ENCODE measurements at regions not wholly inside any gene's neighbourhood (a gene's known extent, or its start where the extent isn't known, plus 50 kb on each side); places are given as distances from the start of the nearest gene placed in this dataset.

DNA sequence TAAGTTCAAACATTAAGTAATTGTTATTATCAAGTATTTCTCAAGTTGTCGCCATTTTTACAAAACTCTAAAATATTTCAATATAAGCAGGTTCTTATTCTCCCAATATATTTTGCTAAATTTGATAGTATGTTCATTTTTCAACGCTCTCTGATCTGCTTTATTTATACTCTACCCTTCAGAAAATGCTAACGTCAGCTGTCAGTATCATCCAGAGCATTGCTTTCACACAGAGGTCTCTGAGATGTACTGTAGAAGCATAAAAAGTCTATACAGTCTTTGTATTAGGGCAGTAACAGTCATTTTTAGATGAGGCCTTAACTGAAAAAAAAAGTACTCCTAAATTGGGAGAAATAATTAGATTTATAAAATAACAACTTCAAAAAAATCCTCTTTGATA lies 533.1 kb upstream of the LRFN5 start:
- H3K4me3 ChIP-seq (ENCODE audit: low read depth, low read length): no peak overlapping the region
- no peak for DNase-seq (ENCODE audit: low read depth)
- TF ChIP-seq, protein P1, sequence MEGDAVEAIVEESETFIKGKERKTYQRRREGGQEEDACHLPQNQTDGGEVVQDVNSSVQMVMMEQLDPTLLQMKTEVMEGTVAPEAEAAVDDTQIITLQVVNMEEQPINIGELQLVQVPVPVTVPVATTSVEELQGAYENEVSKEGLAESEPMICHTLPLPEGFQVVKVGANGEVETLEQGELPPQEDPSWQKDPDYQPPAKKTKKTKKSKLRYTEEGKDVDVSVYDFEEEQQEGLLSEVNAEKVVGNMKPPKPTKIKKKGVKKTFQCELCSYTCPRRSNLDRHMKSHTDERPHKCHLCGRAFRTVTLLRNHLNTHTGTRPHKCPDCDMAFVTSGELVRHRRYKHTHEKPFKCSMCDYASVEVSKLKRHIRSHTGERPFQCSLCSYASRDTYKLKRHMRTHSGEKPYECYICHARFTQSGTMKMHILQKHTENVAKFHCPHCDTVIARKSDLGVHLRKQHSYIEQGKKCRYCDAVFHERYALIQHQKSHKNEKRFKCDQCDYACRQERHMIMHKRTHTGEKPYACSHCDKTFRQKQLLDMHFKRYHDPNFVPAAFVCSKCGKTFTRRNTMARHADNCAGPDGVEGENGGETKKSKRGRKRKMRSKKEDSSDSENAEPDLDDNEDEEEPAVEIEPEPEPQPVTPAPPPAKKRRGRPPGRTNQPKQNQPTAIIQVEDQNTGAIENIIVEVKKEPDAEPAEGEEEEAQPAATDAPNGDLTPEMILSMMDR (conservative IDR thresholded peaks at IDR 0.05; ENCODE audit: low read depth, low read length): no peak

DNA sequence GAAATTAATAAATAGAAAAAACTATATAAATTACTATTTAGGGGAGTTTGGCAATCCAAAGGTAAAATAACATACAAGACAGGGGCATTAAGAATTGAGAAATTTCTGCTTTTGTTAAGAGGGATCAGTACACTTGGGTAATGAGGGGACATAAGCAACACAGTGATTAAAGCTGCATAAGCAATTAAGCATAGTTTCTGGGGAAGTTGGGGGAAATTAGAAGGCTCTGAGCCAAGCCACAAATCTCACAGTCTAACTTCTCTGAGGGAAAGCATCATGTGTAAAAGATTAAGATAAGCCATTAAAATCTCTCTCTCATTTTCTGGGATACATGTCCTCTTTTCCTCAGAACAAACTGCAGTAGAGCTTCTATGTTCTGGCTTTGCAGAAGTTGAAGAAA lies 533.9 kb upstream of the LRFN5 start:
- no peak for DNase-seq (ENCODE audit: low read depth)
- H3K4me3 ChIP-seq (ENCODE audit: low read depth, low read length): no peak overlapping the region
- TF ChIP-seq, protein P1 (conservative IDR thresholded peaks at IDR 0.05; ENCODE audit: low read depth, low read length): no peak

DNA sequence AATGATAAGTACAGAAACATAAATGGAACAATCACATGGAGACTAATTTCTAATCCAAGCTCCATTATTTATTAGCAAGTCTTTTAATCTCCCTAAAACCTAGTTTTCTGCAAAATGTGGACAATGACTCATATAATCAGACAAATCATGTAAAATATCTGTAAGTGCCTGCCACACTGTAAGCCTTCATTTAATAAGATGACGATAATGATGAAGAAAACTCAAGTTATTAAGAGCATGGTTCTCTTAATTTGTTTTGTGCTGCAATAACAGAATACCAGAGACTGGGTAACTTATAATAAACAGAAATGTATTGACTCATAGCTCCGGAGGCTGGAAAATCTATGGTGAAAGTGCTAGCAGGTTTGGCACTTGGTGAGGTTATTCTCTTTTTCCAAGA lies 535.3 kb upstream of the LRFN5 start:
- no peak overlapping the region for H3K4me3 ChIP-seq (ENCODE audit: low read depth, low read length)
- no peak for DNase-seq (ENCODE audit: low read depth)

DNA sequence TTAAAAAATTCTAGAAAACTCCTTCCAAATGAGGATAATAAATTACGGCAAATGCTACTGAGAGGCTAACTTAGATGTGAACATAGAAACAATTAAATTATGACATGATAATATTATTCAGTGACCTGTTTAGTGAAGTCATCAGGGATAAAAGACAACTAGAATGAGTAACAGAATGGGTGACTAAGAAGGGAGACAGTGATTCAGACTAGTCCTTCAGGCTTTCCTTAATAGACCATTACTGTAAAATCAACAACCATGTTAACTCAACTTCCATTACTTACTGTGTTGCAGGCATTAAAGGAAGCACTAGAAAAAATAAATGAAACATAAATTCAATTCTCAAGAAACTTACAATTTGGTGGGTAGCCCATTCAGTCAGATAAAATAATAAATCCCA lies 543.9 kb upstream of the LRFN5 start:
- H3K4me3 ChIP-seq (ENCODE audit: low read depth, low read length): no peak overlapping the region
- TF ChIP-seq, protein P1 (conservative IDR thresholded peaks at IDR 0.05; ENCODE audit: low read depth, low read length): no peak
- no peak for DNase-seq (ENCODE audit: low read depth)

More for the DNA sequence above, 535.3 kb upstream of the LRFN5 start:
- TF ChIP-seq, protein P1 (conservative IDR thresholded peaks at IDR 0.05; ENCODE audit: low read depth, low read length): no peak

DNA sequence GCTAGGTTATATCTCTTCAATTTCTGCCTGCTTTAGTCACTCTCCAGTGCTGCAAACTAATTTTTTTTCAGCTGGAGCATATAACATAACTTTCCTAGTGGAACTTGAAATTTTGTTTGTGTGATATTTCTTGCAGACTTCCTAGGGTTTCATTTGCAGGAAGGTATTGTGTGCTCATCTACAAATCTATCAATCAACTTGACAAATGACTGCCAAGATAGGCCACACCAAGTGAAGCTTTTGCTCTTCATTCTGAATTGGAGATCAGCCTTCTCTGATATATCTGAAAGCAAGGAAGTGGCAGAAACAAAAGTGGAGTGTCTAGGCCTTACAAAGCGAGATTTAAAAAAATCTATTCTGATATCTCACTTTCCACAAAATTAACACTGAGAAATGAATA lies 551.1 kb upstream of the LRFN5 start:
- DNase-seq (ENCODE audit: low read depth): no peak
- TF ChIP-seq, protein P1 (conservative IDR thresholded peaks at IDR 0.05; ENCODE audit: low read depth, low read length): no peak
- H3K4me3 ChIP-seq (ENCODE audit: low read depth, low read length): no peak overlapping the region

DNA sequence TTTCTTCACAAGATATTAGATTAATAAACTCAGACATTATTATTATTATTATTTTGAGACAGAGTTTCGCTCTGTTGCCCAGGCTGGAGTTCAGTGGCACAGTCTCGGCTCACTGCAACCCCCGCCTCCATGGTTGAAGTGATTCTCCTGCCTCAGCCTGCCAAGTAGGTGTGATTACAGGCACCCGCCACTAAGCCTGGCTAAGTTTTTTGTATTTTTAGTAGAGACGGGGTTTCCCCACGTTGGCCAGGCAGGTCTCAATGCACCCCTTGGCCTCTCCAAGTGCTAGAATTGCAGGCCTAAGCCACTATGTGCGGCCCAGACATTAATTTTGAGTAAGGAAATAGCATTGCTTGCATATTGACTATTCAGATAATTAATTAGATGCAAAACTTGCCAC lies 554.9 kb upstream of the LRFN5 start:
- no peak overlapping the region for H3K4me3 ChIP-seq (ENCODE audit: low read depth, low read length)
- no peak for DNase-seq (ENCODE audit: low read depth)
- TF ChIP-seq, protein P1 (conservative IDR thresholded peaks at IDR 0.05; ENCODE audit: low read depth, low read length): no peak

DNA sequence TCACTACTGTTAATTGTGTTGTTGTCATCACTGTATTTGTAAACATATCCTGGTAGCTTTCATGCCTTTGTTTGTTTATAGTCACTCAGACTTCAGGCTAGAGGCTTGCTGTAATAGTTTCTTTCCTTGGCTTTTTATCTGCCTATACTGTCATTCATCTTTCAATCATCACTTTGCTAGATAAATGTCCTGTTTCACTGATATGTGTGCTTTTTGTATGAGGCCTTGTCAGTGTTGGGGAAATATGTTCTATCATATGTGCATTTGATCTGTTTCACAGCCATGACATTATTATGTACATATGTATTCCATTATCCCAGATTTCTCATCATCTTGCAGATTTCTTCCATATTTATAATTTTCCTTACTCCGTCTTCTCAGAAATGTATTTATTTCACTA lies 558.9 kb upstream of the LRFN5 start:
- H3K4me3 ChIP-seq (ENCODE audit: low read depth, low read length): no peak overlapping the region
- no peak for DNase-seq (ENCODE audit: low read depth)
- TF ChIP-seq, protein P1 (conservative IDR thresholded peaks at IDR 0.05; ENCODE audit: low read depth, low read length): no peak
